ENCODE measurements at regions not wholly inside any gene's neighbourhood (a gene's known extent, or its start where the extent isn't known, plus 50 kb on each side); places are given as distances from the start of the nearest gene placed in this dataset.

DNA sequence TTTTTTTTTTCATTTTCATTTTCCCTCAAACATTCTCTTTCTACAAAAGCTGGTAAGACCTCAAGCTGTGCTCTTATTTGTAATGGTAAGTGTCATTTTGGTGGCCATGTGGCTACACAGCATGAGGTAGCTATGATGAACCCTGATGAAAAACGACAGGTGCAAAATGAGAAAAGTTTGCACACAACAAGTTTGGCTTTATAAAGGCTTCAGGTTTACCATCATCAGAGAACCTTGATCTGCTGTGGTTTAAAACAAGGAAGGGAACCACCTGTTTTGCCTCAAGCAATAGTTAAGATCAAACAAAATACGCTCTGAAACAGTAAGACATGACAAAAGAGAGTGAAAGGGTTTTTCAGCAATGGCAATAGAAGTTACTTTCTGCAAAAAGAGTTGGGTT is 1124.6 kb upstream of the ACO1 start:
- TF ChIP-seq, protein P1, sequence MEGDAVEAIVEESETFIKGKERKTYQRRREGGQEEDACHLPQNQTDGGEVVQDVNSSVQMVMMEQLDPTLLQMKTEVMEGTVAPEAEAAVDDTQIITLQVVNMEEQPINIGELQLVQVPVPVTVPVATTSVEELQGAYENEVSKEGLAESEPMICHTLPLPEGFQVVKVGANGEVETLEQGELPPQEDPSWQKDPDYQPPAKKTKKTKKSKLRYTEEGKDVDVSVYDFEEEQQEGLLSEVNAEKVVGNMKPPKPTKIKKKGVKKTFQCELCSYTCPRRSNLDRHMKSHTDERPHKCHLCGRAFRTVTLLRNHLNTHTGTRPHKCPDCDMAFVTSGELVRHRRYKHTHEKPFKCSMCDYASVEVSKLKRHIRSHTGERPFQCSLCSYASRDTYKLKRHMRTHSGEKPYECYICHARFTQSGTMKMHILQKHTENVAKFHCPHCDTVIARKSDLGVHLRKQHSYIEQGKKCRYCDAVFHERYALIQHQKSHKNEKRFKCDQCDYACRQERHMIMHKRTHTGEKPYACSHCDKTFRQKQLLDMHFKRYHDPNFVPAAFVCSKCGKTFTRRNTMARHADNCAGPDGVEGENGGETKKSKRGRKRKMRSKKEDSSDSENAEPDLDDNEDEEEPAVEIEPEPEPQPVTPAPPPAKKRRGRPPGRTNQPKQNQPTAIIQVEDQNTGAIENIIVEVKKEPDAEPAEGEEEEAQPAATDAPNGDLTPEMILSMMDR (IDR thresholded peaks at IDR 0.05): no peak
- no peak for TF ChIP-seq POLR2A (IDR thresholded peaks at IDR 0.05)
